A549 (cell line): ENCODE measurements at regions not wholly inside any gene's neighbourhood (a gene's known extent, or its start where the extent isn't known, plus 50 kb on each side); places are given as distances from the start of the nearest gene placed in this dataset.

Experiments
- ATAC-seq, 2 experiments: fragments of 200-7000 bp in 1 of 2; fragments of >200 bp in 1 of 2; cut with Nextera tagmentation in 1 of 2; cut with Tn5 transposase in 1 of 2; 3 replicates each; pipeline versions ENCODE4 v1.8.0 to v1.9.1; 2018 to 2020; ENCODE audit warnings: mild to moderate bottlenecking in 1 of 2, moderate library complexity in 1 of 2
- CTCF ChIA-PET: fragments of 300-600 bp; sonication (Branson Sonifier 250); formaldehyde crosslinking; extraction: SDS; loops from one replicate; lab custom pipeline; 2021; ENCODE audit warnings: antibody characterized with exemption, inconsistent platforms; lab: Yijun Ruan, JAX
- POLR2A ChIA-PET: fragments of 350-600 bp; formaldehyde crosslinking; extraction: SDS; loops from one replicate; lab custom pipeline; 2021; ENCODE audit warnings: antibody characterized with exemption, inconsistent platforms; lab: Yijun Ruan, JAX
- DNase-seq, 2 experiments: peaks; one replicate each; pipeline versions ENCODE4 v3.0.0 to v3.0.0-alpha.2; 2011 to 2016; ENCODE audit warnings: low read depth in 1 of 2, low spot score in 1 of 2
- FAIRE-seq: peaks from 2 replicates; lab custom pipeline; 2011; peaks lifted over from hg19 to GRCh38; lab: Jason Lieb, UNC
- H3K27ac ChIP-seq, 2 experiments: fragments of >200 bp; sonication (Bioruptor Twin); formaldehyde crosslinking; 3 replicates each; pipeline ENCODE4 v1.5.1; 2016 to 2017
- H3K4me1 ChIP-seq: fragments of >200 bp; sonication (Bioruptor Twin); formaldehyde crosslinking; 3 replicates; pipeline ENCODE4 v1.6.1; 2016
- H3K4me2 ChIP-seq: fragments of >200 bp; sonication (Bioruptor Twin); formaldehyde crosslinking; 3 replicates; pipeline ENCODE4 v1.6.1; 2016
- H3K4me3 ChIP-seq: fragments of >200 bp; sonication (Bioruptor Twin); formaldehyde crosslinking; 3 replicates; pipeline ENCODE4 v1.5.1; 2016
- H3K9me3 ChIP-seq: fragments of >200 bp; sonication (Bioruptor Twin); formaldehyde crosslinking; 3 replicates; pipeline ENCODE4 v1.6.1; 2016
- CEBPB ChIP-seq, 2 experiments: fragments of >200 bp in 1 of 2; sonication (Bioruptor Twin) in 1 of 2; formaldehyde crosslinking in 1 of 2; IDR thresholded peaks; 2 replicates each; pipeline ENCODE4 v1.6.1; 2012 to 2016
- CTCF ChIP-seq: fragments of >200 bp; sonication (Bioruptor Twin); formaldehyde crosslinking; IDR thresholded peaks from 3 replicates; pipeline ENCODE4 v1.5.1; 2016
- FOSB ChIP-seq: fragments of 250-450 bp; sonication (Bioruptor Pico); IDR thresholded peaks from 2 replicates; pipeline ENCODE4 v1.5.0; 2020; ENCODE audit warnings: mild to moderate bottlenecking, moderate library complexity
- FOSL2 ChIP-seq, 2 experiments: fragments of 450-650 bp in 1 of 2; fragments of >200 bp in 1 of 2; sonication (Bioruptor Twin) in 1 of 2; formaldehyde crosslinking; IDR thresholded peaks; 2 replicates each; pipeline versions ENCODE4 v1.5.0 to v1.6.1; 2016 to 2020; ENCODE audit warnings: mild to moderate bottlenecking in 1 of 2, moderate library complexity in 1 of 2
- GATA3 ChIP-seq: IDR thresholded peaks from 2 replicates; pipeline ENCODE4 v1.6.1; 2012; ENCODE audit warnings: borderline replicate concordance
- HOXB5 ChIP-seq: fragments of 250-450 bp; sonication (Bioruptor Pico); IDR thresholded peaks from 2 replicates; pipeline ENCODE4 v1.5.0; 2020; ENCODE audit warnings: mild to moderate bottlenecking, moderate library complexity
- KDM1A ChIP-seq: fragments of 200-600 bp; sonication (generic); IDR thresholded peaks from 2 replicates; pipeline ENCODE4 v1.6.1; 2016; ENCODE audit warnings: low read depth, mild to moderate bottlenecking
- MAFK ChIP-seq: fragments of 450-650 bp; IDR thresholded peaks from 2 replicates; pipeline ENCODE4 v1.6.1; 2014; ENCODE audit not compliant: partially characterized antibody
- MAX ChIP-seq: IDR thresholded peaks from 2 replicates; pipeline ENCODE4 v1.6.1; 2012
- PHF8 ChIP-seq: fragments of 200-600 bp; sonication (generic); IDR thresholded peaks from 2 replicates; pipeline ENCODE4 v1.6.1; 2016; ENCODE audit warnings: low read depth, mild to moderate bottlenecking, antibody characterized with exemption, moderate library complexity, borderline replicate concordance
- POLR2AphosphoS2 ChIP-seq: conservative IDR thresholded peaks from 2 replicates; pipeline ENCODE4 v1.6.1; 2012; ENCODE audit warnings: low read length, improper control_type of control experiment, inconsistent platforms
- REST ChIP-seq: fragments of 200-600 bp; sonication (generic); IDR thresholded peaks from 2 replicates; pipeline ENCODE4 v1.6.1; 2016; ENCODE audit warnings: antibody characterized with exemption, mild to moderate bottlenecking, moderate library complexity
- RFX5 ChIP-seq: fragments of 450-650 bp; IDR thresholded peaks from 2 replicates; pipeline ENCODE4 v1.7.1; 2014; ENCODE audit warnings: antibody characterized with exemption, mild to moderate bottlenecking, moderate library complexity
- RNF2 ChIP-seq: fragments of 200-600 bp; sonication (generic); IDR thresholded peaks from 2 replicates; pipeline ENCODE4 v1.6.1; 2016; ENCODE audit warnings: low read depth, mild to moderate bottlenecking, antibody characterized with exemption, moderate library complexity, borderline replicate concordance
- SMC3 ChIP-seq: fragments of >200 bp; sonication (Bioruptor Twin); formaldehyde crosslinking; IDR thresholded peaks from 3 replicates; pipeline ENCODE4 v1.6.1; 2018; ENCODE audit warnings: inconsistent platforms
- ZNF302 ChIP-seq: fragments of 250-450 bp; sonication (Bioruptor Pico); IDR thresholded peaks from 2 replicates; pipeline ENCODE4 v1.9.0; 2021; ENCODE audit warnings: inconsistent platforms, mild to moderate bottlenecking, moderate library complexity
- WGBS: methylation state at CpG from one replicate; pipeline ENCODE4 v1.1.6; 2017; ENCODE audit errors: missing lambda C conversion rate; 5-methylcytosine and 5-hydroxymethylcytosine counted together

GRCh38 chr11:100543386-100543785 lies 143.7 kb upstream of the ARHGAP42 start:
- Histone ChIP-seq H3K27ac (no peak overlapping the region), H3K4me1 (no peaks in the 10 kb centered on the region), H3K4me3 (no peak overlapping the region), H3K4me2 (no peak overlapping the region), H3K9me3 (no peaks in the 10 kb centered on the region)
- no peak for TF ChIP-seq GATA3
- no peak for TF ChIP-seq FOSL2 (IDR thresholded peaks at IDR 0.05)
- TF ChIP-seq FOSL2 (CRISPR knock-in tag; IDR thresholded peaks at IDR 0.05): no peak
- TF ChIP-seq POLR2AphosphoS2: no peak
- no peak for TF ChIP-seq MAFK
- TF ChIP-seq KDM1A: no peak
- TF ChIP-seq RFX5: no peak
- TF ChIP-seq HOXB5 (CRISPR knock-in tag): no peak
- ATAC-seq (no peak), FAIRE-seq (no peak), DNase-seq (no peak)
- ChIA-PET CTCF (interaction anchor here (0.7 kb wide), 1 partner anchor 1752 kb away, joined by 3 read pairs; no protein-coding TSS in a partner anchor), POLR2A (no interaction called here)

- Histone ChIP-seq H3K9me3 (no peaks in the 10 kb centered on the region), H3K27ac (no peak overlapping the region), H3K4me1 (no peaks in the 10 kb centered on the region), H3K4me3 (no peak overlapping the region), H3K4me2 (no peak overlapping the region)
- FAIRE-seq (no peak), DNase-seq (no peak), ATAC-seq (no peak)
- POLR2A ChIA-PET: no interaction called here
- 91% methylated on average over 2 of the region's 2 CpGs for WGBS
- CTCF ChIA-PET: no interaction called here
- TF ChIP-seq ZNF302 (CRISPR knock-in tag) (no peak), GATA3 (no peak), FOSB (CRISPR knock-in tag) (no peak), CEBPB (IDR thresholded peaks at IDR 0.05) (no peak)
These were observed 141.5 kb upstream of the ARHGAP42 start for GRCh38 chr11:100545556-100545955.

GRCh38 chr11:100545970-100546369 lies 141.1 kb upstream of the ARHGAP42 start:
- FAIRE-seq: no peak
- H3K9me3 ChIP-seq: no peaks in the 10 kb centered on the region
- 100% methylated on average over 1 of the region's 1 CpG for WGBS
- CTCF ChIA-PET: no interaction called here
- no peak overlapping the region for H3K27ac ChIP-seq
- H3K4me1 ChIP-seq: no peaks in the 10 kb centered on the region
- no peak overlapping the region for H3K4me3 ChIP-seq
- no peak overlapping the region for H3K4me2 ChIP-seq
- no peak for TF ChIP-seq RFX5
- TF ChIP-seq MAFK: no peak
- no peak for TF ChIP-seq FOSB (CRISPR knock-in tag)
- TF ChIP-seq FOSL2 (IDR thresholded peaks at IDR 0.05): no peak
- TF ChIP-seq FOSL2 (CRISPR knock-in tag; IDR thresholded peaks at IDR 0.05): no peak
- TF ChIP-seq PHF8: no peak
- no peak for TF ChIP-seq SMC3
- no peak for TF ChIP-seq CTCF
- TF ChIP-seq MAX: no peak
- TF ChIP-seq ZNF302 (CRISPR knock-in tag): no peak
- no peak for TF ChIP-seq REST
- no peak for TF ChIP-seq RNF2
- DNase-seq: no peak
- ATAC-seq: no peak
- POLR2A ChIA-PET: no interaction called here
